Myocyte (in vitro differentiated cells): ENCODE measurements at regions not wholly inside any gene's neighbourhood (a gene's known extent, or its start where the extent isn't known, plus 50 kb on each side); places are given as distances from the start of the nearest gene placed in this dataset.
"Not testable (repeated sequence)": the region's sequence is repeated elsewhere in the genome, so short reads cannot be mapped to it uniquely, and the experiment has no call there.

Experiments used
- DNase-seq: peaks from one replicate; pipeline ENCODE4 v3.0.0-alpha.2; 2012; ENCODE audit warnings: low read depth

DNA sequence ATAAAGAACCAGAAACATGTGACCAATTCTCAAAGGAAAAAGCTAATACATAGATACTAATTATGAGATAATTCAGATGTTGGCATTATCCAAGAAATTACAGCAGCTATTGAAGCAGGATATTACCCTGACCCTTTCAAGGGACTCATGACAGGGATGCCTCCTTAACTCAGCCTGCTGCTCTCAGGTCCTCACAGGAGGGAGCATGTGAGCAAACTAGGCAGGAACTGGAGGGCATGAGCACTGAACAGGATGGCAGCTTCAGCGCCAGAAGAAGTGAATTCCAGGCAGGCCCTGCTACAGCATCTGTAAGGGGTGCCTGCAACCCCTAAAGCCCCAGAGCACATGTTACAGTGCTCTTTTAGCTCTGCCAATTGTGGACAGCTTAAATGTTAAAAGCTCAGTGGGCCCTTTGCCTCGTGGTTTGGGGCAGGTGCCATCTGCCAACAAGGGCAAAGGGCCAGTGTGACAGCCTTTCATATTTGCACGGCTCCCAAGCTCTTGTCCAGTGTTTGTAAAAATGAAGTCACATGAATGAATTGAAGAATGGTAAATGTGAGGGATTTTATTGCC is 464.7 kb upstream of the COX7C start:
- peak; percentile 0 for DNase-seq

DNA sequence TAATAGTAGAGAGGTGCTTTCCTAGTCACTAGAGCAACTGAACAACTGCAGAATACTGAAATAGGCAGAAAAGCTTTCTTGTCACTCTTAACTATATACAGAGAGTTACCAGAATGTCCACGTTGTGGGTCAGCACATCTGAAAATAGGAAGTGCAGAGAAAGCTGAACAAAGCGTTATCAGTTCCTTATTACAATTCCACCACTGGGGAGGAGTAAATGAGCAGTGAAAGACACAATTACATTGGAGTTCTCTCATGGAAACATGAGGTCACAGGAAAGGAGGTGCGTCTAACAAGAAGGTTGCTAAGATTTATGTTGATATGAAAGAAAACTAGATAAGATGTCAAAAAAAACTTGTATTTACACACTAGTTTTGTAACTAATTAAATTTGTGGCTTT is 461.9 kb upstream of the COX7C start:
- DNase-seq, result no peak

DNA sequence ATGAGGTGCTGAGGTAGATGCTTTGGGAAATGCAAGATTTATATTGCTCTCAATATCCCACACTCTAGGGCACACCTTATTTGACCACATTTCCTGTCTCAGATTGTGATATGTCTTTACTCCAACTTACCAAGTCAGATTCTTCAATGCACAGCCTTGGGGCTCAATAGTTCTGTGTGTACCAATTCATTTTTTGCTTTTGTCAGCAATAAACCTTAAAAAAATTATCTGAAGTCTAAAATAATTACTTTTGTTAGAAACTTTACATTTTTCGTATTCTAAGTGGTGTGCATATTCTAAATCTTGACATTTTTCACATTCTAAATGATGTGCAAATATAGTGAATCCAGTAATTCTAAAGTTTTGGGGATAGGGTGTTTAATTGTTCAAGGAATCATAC is 447.5 kb upstream of the COX7C start:
- no peak for DNase-seq

DNA sequence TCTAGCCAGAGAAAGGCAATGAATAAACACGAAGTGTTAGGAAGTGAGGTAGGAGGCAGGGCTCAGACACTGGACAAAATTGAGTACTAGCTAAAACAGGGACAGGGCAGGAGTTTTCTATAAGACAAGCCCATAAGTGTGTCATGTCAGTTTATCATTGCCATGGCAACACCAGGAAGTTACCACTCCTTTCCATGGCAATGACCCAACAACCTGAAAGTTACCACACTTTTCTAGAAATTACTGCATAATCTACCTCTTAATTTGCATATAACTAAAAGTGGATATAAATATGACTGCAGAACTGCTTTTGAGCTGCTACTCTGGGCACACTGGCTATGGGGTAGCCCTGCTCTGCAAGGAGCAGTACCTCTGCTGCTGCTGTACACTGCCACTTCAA is 442.5 kb upstream of the COX7C start:
- no peak for DNase-seq

DNA sequence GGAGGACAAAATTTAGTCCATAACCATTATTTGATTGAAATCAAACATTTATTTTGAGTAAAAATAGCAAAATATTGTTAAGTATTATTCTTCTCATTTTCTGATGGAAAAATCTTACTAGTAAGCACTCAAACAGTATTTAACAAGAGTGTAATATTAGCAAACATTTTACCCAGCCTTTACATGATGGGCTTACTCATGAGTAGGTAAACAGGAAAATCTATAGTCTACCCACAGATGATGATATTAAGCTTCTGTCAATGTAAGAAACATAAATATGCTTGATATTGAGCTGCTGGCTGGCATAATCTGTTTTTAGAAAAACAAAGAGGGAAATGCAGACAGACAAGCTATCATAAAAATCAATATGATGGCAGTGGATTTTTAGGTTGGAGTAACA is 418.5 kb upstream of the COX7C start:
- no peak for DNase-seq

DNA sequence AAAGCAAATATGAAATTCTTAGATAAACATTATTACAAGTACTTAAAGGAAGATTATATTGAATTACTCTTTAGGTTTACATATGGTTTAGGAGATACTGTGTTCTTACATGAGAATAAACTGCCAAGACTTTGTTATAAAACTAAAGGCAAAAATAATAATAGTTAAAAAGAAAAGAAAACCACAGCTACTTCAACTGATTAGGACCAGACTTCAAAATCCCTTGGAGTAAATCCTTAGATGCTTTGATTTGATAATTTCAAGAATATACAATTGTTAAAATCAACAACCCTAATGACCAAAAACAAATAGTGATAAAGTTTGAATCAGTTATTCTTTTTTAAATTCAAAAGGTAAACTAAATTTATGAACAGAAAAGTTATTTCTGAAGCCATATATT is 389.6 kb upstream of the COX7C start:
- no peak for DNase-seq

DNA sequence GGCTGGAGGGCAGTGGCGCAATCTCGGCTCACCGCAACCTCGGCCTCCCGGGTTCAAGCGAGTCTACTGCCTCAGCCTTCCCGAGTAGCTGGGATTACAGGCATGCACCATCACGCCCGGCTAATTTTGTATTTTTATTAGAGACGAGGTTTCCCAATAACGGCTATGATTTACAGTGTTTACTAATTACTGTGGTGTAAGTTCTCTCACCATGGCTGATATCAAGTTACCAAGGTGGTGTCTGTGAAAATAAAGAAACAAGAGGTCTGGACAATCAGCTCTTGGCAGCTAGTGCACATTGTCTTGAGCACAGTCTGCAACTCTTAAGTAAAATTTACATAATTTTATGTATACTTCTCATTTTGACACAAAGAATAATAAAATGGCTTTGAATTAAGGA is 385.5 kb upstream of the COX7C start:
- no peak for DNase-seq

DNA sequence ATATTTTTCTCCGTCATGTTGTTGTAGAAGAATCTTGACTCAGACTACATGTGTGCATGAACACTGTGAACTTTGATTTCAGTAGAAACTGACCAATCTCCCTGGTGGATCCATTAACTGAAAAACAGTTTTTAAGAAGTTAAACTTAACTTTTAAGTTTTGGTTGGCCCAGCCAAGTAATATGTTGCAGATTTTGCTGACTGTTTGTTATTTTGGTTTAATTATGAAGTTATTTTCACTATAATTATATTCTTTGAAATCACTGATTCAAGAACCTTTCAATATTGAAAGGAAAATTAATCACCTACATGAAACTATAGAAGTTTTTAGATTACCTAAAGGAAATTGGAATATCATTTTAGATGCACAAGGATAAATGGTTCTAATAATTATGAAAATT is 373.6 kb upstream of the COX7C start:
- no peak for DNase-seq

DNA sequence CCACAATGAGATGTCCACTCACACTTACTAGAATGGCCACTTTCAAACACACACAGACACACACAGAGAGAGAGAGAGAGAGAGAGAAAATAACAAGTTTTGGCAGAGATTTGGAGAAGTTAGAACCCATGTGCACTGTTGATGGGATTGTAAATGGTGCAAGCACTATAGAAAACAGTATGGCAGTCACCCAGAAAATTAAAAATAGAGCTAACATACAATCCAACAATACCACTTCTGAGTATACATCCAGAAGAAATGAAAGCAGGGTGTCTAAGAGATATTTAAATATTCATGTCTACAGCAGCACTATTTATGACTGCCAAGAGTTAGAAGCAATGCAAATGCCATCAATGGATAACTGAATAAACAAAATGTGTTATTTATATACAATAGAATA is 359.9 kb upstream of the COX7C start:
- no peak for DNase-seq

DNA sequence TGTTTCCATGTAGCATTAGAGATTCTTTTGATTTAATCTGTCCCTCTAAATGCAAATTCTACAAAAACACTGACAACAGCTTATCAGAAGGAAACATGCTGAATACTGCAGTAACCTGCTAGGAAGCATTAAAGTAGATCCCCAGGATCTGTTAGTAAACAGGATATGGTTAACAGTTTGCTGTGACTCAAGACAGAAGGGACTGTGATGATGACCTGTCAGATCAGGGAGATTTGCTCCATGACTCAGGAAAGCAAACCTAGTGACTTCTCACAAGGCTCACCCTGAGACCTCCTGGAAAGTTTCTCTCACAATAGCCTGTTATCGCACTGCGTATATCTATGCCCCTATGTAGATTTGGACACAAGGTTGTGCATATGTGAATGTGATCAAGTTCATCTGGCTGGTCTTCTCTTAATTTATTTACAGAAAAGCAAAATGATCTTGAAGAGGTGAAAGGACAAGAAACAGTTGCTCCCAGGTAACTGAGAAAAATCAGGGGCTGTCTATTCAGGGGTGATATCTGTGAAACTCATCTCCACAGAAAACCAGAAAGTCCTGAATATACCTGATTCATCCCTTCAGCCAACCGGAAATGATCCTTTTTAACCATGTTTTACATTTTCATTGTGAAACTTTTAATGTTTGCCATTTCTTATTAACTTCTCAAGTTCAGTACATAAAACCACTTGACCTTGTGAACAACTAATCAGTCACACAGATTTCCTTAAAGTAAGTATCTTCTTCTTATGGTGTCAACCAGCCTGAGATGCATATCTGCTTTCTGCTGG is 333.1 kb upstream of the COX7C start:
- not testable (repeated sequence) for DNase-seq

DNA sequence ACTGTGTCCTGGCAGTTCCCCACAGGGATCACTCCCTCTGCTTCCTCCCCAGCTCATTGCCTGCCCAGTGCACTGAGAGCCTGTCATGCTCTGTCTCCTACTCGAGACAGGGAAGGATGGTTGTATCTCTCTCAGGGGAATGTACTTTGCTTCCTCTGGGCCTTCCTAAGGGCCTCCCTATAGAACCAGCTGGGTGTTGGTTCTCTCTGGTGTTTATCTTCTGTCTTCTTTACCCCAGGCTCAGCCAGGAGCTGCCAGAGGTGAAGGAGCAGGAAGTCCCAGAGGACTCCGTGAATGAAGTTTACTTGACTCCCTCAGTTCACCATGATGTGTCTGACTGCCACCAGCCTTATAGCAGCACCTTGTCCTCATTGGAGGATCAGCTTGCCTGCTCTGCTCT is 330.3 kb upstream of the COX7C start:
- not testable (repeated sequence) for DNase-seq

DNA sequence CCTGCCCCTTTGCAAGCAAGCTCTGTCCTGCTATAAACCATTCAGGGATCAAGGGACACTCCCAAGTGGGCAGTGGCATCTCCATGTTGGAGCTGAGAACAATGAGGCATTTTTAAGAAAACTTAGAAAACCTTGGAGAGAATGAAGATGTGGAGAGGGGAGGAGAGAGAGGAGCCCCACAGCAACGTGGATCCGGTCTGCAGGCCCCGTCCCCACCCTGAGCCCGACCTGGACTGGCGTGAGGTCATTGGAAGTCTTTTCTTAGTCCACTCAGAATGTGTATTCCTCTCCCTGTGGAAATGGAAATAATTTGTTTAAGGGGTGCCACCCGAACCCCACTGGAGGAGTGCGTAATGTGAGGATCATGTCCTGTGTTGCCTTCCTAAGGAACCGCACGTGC is 328.0 kb upstream of the COX7C start:
- DNase-seq, result not testable (repeated sequence)

DNA sequence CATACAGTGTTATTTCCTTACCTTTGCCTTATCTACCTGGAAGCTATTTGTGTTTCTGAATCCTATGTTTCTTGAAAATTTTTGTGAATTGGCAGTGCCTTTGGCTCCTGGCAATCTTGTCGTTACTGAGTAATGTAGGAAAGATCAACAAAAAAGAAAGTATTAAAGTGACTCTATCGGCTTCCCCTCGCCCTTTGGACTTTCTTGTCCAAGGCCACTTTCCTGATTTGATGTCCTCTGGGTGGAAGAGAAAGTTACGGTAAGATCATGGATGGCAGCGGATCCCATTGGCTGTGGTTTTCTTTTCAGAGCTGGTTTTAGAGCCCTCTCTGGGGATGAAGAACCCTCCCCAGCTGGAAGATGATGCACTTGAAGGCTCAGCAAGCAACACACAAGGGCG is 324.9 kb upstream of the COX7C start:
- not testable (repeated sequence) for DNase-seq

DNA sequence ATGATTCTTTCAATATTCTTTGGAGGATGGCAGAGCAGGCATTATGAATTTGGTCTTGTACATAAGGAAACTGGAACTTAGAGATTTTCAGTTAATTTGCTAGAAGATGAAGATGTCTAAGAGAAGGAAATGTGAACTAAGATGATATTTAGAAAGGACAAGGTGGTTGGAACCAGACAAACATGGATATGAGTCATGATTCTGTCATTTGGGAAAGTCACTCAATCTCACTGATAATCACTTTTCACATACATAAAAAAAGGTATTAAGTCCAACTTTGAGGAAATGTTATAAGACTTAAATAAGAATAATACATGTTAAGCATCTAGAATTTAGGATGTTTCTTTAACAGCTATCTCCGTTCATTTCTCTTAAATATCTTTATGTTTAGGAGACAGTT is 315.1 kb upstream of the COX7C start:
- not testable (repeated sequence) for DNase-seq

DNA sequence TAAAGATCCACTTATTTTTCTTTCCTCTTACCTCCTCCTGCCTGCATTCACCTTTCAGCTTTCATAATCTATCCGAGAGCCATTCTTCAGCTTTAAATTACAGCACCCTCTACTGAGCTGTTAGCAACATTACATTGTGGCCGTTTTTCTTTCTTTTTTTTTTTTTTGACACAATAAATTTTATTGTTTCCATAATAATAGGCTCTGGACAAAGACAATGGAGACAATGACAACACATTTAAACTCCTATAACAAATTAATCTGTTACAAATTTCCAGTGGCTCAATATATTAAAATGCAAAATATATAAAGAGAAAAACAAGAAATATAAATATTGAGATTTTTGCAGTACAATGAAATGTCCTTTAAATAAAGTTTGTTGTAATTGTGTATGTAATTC is 312.7 kb upstream of the COX7C start:
- DNase-seq, result not testable (repeated sequence)

DNA sequence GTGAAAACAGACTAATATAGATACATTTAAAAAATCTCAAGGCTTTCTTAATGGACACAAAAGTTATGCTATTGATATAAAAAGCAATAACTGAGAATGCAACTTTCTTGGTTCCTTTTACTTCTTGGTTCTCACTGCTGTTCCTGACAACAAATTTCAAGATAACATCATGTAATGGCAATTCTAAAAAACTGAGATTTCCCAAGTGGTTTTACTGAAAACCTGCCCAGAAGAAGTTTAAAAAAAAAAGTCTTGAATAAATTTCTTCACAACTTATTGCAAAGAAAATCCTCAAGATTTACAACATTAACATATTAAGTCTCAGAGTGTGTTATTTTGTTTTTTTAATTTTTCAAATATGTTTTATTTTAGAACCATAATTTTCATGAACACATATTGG is 302.8 kb upstream of the COX7C start:
- no peak for DNase-seq

DNA sequence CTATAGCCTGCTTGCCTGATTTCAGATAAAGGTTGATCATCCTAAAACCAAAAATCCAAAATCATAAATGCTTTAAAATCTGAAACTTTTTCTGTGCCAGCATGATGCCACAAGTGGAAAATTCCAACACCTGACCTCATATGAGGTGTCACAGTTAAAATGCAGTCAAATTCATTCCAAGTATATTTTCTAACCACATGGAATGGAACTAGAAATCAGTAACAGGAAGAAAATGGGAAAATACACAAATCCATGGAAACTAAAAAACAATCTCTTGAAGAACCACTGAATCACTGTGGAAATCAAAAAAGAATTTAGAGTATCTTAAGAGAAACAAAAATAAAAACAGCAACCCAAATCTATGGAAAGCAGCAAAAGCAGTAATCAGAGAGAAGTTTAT is 297.5 kb upstream of the COX7C start:
- no peak for DNase-seq

DNA sequence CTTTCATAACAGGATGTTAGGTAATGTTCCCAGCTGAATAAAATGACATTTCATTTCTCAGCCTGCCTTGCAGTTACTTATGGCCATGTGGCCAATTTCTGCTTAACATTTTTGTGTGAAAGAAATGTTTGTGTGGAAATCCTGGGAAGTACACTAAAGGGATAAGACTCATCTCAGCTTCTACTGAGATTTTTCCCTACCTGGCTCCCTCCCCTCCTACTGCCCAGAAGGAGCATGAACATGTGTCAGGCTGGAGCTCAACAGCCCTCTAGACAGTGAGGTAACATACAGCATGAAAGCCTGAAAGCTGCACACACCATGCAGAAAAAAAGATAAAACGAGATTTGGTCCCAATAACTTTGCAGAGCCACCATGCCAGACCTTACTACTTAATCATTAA is 288.4 kb upstream of the COX7C start:
- no peak for DNase-seq

DNA sequence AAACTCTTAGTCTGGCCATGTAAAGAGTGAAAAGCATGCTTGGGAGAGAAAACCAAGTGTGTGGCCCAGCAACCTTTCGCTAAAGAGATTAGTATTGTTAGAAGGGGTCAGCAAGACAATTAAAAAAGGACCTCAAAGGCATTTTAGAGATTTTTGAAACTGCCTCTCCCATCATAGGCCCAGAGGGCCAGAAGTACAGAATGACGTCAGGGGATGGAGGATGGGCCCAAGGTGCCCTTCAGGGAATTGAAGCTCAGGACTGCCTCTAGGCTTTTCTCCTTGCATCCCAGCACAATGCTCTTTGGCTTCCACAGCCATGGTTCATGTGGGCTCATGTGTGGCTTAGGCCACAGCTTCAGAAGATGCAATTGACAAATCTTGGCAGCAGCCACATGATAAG is 287.0 kb upstream of the COX7C start:
- DNase-seq, result no peak

DNA sequence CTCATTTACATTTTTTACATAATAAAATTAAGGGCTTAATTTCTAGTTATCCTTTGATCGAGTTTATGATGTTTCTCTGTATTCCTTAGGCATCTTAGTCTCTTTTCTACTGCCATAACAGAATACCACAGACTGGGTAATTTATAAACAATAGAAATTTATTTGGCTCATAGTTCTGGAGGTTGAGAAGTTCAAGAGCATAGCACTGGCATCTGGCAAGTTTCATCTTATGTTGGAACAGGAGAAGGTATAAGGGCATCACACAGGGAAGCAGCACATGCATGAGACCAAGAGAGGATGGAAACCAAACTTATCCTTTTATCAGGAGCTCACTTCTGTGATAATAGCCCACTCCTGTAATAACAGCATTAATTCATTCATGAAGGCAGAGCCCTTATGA is 284.9 kb upstream of the COX7C start:
- DNase-seq, result no peak

DNA sequence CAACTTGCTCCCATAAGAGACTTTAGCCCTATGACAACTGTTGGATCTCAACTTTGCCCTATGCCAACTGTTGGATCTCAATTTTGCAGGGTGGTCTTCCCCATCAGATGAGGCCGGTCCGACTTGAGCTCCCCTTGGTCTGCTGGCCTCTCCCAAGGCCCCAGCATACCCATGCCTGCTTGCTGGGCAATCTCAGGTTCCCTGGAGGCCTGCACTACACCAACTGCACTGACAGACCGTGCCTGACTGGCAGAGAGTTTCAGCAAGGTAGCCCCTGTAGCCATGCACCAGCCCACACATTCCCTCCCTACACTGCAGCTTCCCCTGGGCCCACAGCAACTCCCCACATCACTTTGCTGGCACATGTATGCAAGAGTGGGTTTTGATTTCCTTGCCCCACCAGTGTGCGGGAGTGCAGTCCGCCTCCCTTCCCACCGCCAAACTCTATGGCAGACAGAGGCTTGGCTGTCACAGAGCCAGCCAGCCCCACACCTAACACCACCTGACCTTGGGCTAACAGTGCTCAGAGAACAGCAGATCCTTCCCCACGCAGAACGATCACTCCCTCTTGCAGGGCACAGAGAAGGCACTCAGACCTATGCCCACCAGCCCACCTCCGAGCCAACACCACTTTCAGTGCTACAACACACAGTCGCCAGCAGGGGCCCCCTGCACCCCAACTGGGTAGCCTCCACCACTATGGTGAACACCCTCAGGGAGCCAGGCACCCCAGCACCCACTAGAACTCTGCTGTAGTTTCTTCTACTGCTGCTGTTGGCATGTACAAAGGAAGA is 279.9 kb upstream of the COX7C start:
- DNase-seq, result no peak

DNA sequence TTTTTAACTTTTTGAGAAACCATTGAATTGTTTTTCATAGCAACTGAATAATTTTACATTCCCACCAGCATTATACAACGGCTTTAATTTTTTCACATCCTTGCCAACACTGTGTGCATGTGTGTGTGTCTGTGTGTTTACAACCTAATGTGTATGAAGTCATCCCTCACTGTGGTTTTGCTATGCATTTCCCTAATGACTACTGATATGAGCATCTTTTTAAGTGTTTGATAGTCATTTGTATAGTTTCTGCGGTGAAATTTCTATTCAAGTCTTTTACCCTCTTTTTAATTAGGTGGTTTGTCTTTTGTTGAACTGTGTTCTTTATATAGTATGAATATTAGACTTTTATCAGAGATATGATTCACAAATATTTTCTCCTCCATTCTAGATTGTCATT is 263.1 kb upstream of the COX7C start:
- no peak for DNase-seq

DNA sequence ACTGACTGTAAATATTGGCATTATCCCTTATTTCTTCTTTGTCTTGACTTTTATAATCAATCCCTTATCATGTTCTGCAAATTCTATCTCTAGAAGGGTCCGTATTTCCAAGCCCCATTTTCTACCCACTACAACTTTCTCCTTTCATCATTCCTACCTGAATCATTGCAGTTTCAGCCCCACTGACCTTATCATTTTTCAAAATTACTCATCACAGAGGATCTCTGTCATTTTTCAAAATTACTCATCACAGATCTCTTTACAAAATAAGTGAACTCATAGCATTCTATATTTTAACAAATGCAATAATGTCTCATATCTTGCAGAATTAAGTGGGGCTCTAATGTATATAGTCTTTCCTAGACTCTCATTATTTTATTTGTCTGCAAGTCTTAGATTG is 256.9 kb upstream of the COX7C start:
- no peak for DNase-seq
